Effector memory CD8-positive, alpha-beta T cell (primary cell): ENCODE measurements at regions not wholly inside any gene's neighbourhood (a gene's known extent, or its start where the extent isn't known, plus 50 kb on each side); places are given as distances from the start of the nearest gene placed in this dataset.
"Not testable (repeated sequence)": the region's sequence is repeated elsewhere in the genome, so short reads cannot be mapped to it uniquely, and the experiment has no call there.

Experiments used
- ATAC-seq: fragments of 150-1000 bp; cut with Tn5 transposase; replicated peaks from 2 replicates; pipeline ENCODE4 v1.10.0; 2021; ENCODE audit warnings: mild to moderate bottlenecking, moderate library complexity
- DNase-seq, 3 experiments: peaks; one replicate each; pipeline ENCODE4 v3.0.0; 2021
- H3K27ac Mint-ChIP-seq, 2 donors: one replicate each; pipeline ENCODE4 v1.8.0; 2022; ENCODE audit warnings: mild to moderate bottlenecking in 2 of 2, mixed read lengths in 2 of 2, moderate library complexity in 2 of 2
- H3K27me3 Mint-ChIP-seq, 2 donors: one replicate each; pipeline ENCODE4 v1.8.0; 2022; ENCODE audit warnings: mixed read lengths in 2 of 2
- H3K36me3 Mint-ChIP-seq: one replicate; pipeline ENCODE4 v1.8.0; 2022; ENCODE audit warnings: mild to moderate bottlenecking, moderate library complexity, mixed read lengths; ENCODE audit not compliant: insufficient read depth
- H3K4me1 Mint-ChIP-seq, 2 donors: one replicate each; pipeline ENCODE4 v1.8.0; 2022; ENCODE audit warnings: low read depth in 2 of 2, mixed read lengths in 2 of 2
- H3K4me3 Mint-ChIP-seq, 2 donors: one replicate each; pipeline ENCODE4 v1.8.0; 2022; ENCODE audit warnings: mild to moderate bottlenecking in 2 of 2, mixed read lengths in 2 of 2, moderate library complexity in 2 of 2
- H3K9me3 Mint-ChIP-seq, 2 donors: one replicate each; pipeline ENCODE4 v1.8.0; 2022; ENCODE audit warnings: mixed read lengths in 2 of 2

DNA sequence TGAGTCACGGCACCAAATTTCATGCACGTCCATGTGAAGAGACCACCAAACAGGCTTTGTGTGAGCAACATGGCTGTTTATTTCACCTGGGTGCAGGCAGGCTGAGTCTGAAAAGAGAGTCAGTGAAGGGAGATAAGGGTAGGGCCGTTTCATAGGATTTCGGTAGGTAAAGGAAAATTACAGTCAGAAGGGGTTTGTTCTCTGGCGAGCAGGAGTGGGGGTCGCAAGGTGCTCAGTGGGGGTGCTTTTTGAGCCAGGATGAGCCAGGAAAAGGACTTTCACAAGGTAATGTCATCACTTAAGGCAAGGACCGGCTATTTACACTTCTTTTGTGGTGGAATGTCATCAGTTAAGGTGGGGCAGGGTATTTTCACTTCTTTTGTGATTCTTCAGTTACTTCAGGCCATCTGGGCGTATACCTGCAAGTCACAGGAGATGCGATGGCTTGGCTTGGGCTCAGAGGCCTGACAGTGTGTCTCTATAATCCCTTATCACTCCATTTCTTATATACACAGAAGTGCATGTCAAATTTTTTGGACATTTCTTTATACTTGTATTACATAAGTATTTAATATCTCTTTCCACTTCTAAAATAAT lies 870.3 kb downstream of the TBL1XR1 start:
- H3K4me1 Mint-ChIP-seq, H3K27me3 Mint-ChIP-seq, DNase-seq, H3K27ac Mint-ChIP-seq, H3K4me3 Mint-ChIP-seq, ATAC-seq, H3K36me3 Mint-ChIP-seq: not testable (repeated sequence)
- peaks cover 19 to 29% of the 10 kb centered on the region in 2 donors for H3K9me3 Mint-ChIP-seq

DNA sequence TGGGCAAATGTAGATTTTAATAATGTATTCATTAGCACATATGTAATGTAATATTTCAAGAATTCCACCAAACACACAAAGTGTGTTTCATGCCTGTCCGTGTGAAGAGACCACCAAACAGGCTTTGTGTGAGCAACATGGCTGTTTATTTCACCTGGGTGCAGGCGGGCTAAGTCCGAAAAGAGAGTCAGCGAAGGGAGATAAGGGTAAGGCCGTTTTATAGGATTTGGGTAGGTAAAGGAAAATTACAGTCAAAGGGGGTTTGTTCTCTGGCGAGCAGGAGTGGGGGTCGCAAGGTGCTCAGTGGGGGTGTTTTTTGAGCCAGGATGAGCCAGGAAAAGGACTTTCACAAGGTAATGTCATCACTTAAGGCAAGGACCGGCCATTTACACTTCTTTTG lies 875.8 kb downstream of the TBL1XR1 start:
- H3K27me3 Mint-ChIP-seq, ATAC-seq, H3K27ac Mint-ChIP-seq, H3K4me1 Mint-ChIP-seq, H3K36me3 Mint-ChIP-seq, H3K4me3 Mint-ChIP-seq, DNase-seq: not testable (repeated sequence)
- H3K9me3 Mint-ChIP-seq: peaks cover 18 to 34% of the 10 kb centered on the region in 2 donors

DNA sequence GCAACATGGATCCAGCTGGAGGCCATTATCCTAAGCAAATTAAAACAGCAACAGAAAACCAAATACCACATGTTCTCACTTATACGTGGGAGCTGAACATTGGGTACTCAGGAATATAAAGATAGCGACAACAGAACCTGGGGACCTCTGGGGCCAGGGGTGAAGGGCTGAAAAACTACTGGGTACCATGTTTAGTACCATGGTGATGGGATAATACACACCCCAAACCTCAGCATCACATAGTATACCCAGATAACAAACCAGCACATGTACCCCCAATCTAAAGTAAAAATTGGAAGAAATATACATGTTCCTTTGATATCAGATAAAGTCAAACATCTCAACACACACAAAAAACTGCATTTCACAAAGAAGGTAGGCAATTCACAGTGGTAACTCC lies 876.2 kb downstream of the TBL1XR1 start:
- Mint-ChIP-seq H3K27me3 (no peaks in the 10 kb centered on the region), H3K4me3 (no peak overlapping the region)

DNA sequence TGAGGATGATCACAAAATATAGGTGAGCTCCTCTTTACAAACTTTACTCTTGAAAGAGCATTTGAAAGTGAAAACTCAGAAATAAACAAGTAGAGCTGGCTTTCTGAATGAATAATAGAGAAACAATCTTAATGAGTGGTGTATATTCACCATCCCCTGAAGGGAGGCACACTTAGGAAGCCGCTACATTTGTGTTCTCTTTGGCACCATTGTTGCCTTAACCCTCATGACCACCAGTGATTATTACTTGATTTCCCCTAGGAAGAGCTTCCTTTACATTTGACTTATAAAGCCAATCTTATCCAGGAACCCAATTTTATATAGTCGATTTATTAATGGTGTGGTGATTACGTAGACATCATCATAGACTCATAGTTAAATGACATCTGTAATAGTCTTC lies 883.9 kb downstream of the TBL1XR1 start:
- Mint-ChIP-seq H3K9me3 (peaks cover 7 to 12% of the 10 kb centered on the region in 2 donors), H3K4me3 (no peak overlapping the region), H3K27me3 (no peaks in the 10 kb centered on the region), H3K36me3 (no peaks in the 10 kb centered on the region), H3K27ac (no peak overlapping the region), H3K4me1 (no peaks in the 10 kb centered on the region)
- no peak for DNase-seq
- ATAC-seq: no peak

More for the DNA sequence above, 876.2 kb downstream of the TBL1XR1 start:
- no peak for ATAC-seq
- H3K36me3 Mint-ChIP-seq: no peaks in the 10 kb centered on the region
- no peaks in the 10 kb centered on the region for H3K4me1 Mint-ChIP-seq
- peaks cover 16 to 30% of the 10 kb centered on the region in 2 donors for H3K9me3 Mint-ChIP-seq
- no peak for DNase-seq
- H3K27ac Mint-ChIP-seq: no peak overlapping the region

DNA sequence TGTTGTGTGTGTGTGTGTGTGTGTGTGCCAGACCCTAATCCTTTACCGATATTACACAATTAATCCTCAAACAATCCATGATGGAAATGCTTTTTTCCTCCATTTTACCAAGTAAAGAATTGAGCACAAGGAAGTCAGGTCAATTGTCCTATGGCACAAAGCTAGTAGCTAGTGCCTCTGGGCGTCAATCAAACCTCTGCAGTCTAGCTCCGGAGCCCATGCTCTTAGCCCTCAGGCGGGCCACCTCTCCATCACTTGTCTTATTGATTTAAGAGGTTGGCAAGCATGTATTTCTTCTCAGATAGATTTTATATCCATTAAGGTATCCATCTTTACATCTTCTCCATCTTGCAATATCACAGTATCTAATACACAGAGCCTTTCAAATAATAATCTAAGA lies 886.6 kb downstream of the TBL1XR1 start:
- H3K27ac Mint-ChIP-seq: no peak overlapping the region
- no peaks in the 10 kb centered on the region for H3K27me3 Mint-ChIP-seq
- no peak overlapping the region for H3K4me3 Mint-ChIP-seq
- DNase-seq: no peak
- ATAC-seq: no peak
- no peaks in the 10 kb centered on the region for H3K4me1 Mint-ChIP-seq
- H3K36me3 Mint-ChIP-seq: no peaks in the 10 kb centered on the region
- H3K9me3 Mint-ChIP-seq: peaks cover 7 to 16% of the 10 kb centered on the region in 2 donors

DNA sequence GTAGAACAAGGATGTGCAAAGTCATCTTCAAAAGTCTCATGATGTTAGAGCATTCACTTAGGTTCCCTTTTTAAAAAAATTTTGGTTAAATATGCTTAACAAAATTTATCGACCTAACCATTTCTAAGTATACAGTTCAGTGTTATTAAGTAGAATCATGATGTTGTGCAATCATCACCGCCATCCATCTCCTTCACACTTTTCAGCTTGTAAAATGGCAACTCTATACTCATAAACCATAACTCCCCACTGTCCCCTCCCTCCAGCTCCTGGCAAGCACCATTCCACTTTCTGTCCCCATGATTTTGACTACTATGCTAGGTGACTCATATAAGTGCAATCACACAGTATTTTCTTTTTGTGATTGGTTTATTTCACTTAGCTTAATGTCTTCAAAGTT lies 895.0 kb downstream of the TBL1XR1 start:
- DNase-seq (no peak), ATAC-seq (no peak)
- Mint-ChIP-seq H3K36me3 (no peaks in the 10 kb centered on the region), H3K4me1 (no peaks in the 10 kb centered on the region), H3K9me3 (peaks cover 0 to 3% of the 10 kb centered on the region in 2 donors), H3K27ac (no peak overlapping the region), H3K27me3 (no peaks in the 10 kb centered on the region), H3K4me3 (no peak overlapping the region)

DNA sequence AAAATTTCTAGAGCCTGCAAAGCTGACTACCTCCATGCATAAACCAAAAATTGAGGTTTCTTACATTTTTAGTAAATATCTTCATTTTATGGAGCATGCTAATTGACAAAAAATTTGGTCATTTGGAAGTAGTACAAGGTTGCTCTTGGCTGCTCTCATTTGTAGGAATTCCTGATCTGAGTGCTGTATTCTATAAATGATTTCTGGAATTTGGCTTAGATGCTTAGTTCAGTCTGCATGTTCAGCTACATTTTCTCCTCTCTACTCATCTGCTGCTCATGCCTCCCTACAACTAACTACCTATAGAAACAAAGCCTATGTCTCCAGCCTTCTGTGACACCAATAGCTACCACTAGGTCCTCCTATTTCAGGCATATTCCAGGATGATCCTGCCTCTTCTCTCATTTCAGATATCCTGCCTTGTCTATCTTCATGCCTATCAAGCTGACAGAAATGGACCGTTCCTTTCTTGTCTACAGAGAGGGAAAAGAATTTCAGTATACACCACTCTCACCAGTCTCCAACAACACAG lies 901.1 kb downstream of the TBL1XR1 start:
- Mint-ChIP-seq H3K36me3 (no peaks in the 10 kb centered on the region), H3K4me3 (no peak overlapping the region), H3K4me1 (no peaks in the 10 kb centered on the region), H3K9me3 (peaks cover 6 to 15% of the 10 kb centered on the region in 2 donors), H3K27ac (no peak overlapping the region), H3K27me3 (no peaks in the 10 kb centered on the region)
- ATAC-seq: no peak
- DNase-seq: no peak

DNA sequence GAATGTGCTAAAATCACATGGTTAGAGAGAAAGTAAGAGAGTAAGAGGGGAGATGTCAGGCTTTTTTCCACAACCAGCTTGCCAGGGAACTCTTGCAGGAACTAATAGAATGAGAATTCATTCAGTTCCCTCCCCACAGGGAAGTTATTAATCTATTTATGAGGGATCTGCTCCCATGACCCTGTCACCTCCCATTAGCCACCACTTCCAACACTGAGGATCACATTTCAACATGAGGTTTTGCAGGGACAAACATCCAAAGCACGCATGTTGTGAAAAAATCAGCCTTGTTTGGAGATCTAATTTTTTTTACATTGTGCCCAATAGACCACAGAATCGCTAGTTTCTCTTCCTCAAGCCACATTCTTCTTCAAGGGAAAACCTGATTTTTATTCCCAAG lies 904.0 kb downstream of the TBL1XR1 start:
- Mint-ChIP-seq H3K4me1 (no peaks in the 10 kb centered on the region), H3K4me3 (no peak overlapping the region), H3K27me3 (no peaks in the 10 kb centered on the region), H3K9me3 (peaks cover 6 to 15% of the 10 kb centered on the region in 2 donors), H3K36me3 (no peaks in the 10 kb centered on the region), H3K27ac (no peak overlapping the region)
- ATAC-seq (no peak), DNase-seq (no peak)

DNA sequence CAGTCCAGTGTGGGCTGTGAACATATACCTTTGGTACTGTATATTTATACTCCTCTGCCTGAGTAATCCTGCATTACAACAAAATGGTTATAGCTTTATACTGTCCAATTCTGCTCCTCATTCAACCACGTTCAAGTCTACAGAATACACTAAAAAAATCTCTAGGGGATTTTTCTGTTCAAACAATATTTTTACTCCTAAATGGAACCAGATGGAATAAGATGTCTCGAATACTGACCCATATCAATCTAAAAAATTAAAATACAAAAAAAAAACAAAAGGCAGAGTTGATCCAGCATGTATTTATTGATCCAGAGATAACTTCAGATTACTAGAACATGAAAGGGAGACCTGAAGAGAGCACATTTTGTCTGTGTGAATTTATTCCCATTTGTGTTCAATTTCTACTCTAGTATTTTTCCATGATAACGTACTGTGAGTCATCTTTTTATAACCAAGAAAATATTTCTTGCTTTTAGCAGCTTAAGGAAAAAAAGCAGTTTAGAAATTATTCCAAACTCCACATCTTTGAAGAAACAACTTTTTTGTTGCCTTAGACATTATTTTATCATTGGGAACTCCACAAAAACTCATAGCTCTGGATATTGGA lies 910.7 kb downstream of the TBL1XR1 start:
- H3K4me3 Mint-ChIP-seq: no peak overlapping the region
- no peak for DNase-seq
- peaks cover 0 to under 1% of the 10 kb centered on the region in 2 donors for H3K9me3 Mint-ChIP-seq
- ATAC-seq: no peak
- no peaks in the 10 kb centered on the region for H3K27me3 Mint-ChIP-seq
- H3K27ac Mint-ChIP-seq: no peak overlapping the region
- H3K36me3 Mint-ChIP-seq: no peaks in the 10 kb centered on the region
- H3K4me1 Mint-ChIP-seq: no peaks in the 10 kb centered on the region

DNA sequence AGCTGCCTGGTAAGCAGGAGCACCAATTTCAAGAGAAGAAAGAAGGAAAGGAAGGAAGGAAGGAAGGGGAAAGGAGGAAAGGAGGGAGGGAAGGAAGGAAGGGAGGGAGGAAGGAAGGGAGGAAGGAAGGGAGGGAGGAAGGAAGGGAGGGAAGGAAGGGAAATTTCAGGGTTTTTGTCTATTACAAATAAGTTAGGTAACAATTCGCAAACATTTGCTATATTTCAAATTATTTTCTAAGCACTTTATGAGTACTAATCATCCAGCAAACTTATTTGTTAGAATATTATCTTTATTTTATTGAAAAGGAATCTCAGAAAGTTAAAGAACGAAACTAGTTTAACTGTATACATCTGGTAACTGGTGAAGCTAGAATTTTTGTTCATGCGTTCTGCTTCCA lies 921.7 kb downstream of the TBL1XR1 start:
- Mint-ChIP-seq H3K36me3 (no peaks in the 10 kb centered on the region), H3K4me3 (no peak overlapping the region), H3K27ac (no peak overlapping the region), H3K4me1 (no peaks in the 10 kb centered on the region), H3K9me3 (peaks cover 2 to 19% of the 10 kb centered on the region in 2 donors), H3K27me3 (no peaks in the 10 kb centered on the region)
- no peak for DNase-seq
- ATAC-seq: no peak

DNA sequence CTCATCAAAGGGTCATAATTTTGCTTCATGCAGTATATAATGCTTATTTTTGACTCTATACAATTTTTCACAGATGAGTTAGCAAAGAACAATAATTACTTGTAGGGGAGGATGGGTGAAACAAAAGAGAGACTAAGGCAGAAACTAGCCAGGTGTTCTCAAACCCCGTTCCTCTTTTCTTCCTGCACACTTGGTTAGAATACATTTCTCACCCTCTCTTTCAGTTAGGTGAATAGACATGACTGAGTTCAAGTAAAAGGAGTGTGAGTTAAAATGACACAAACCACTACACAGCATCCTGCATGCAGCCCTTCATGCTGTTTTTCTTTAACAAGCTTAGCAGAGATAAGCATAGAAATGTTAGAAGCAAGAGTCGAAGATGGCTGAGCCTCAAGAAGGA lies 922.2 kb downstream of the TBL1XR1 start:
- DNase-seq (no peak), ATAC-seq (no peak)
- no peaks in the 10 kb centered on the region for H3K27me3 Mint-ChIP-seq
- H3K4me3 Mint-ChIP-seq: no peak overlapping the region
- peaks cover 2 to 19% of the 10 kb centered on the region in 2 donors for H3K9me3 Mint-ChIP-seq
- H3K27ac Mint-ChIP-seq: no peak overlapping the region
- H3K36me3 Mint-ChIP-seq: no peaks in the 10 kb centered on the region
- H3K4me1 Mint-ChIP-seq: no peaks in the 10 kb centered on the region

DNA sequence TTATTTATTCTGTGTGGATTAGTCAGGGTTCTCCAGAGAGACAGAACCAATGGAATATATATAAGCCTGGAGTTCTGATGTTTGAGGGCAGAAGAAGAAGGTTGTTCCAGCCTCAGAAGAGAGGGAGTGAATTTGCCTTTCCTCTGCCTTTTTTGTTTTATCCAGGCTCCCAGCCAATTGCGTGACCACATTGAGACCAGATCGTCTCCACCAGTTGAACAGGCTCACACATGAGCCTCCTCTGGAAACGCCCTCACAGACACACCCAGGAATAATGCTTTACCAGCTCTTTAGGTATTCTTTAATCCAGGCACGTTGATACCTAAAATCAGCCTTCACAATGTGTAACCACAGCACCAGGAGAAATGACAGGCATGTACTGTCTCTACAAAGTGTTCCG lies 923.1 kb downstream of the TBL1XR1 start:
- Mint-ChIP-seq H3K4me1 (no peaks in the 10 kb centered on the region), H3K4me3 (no peak overlapping the region), H3K27ac (no peak overlapping the region), H3K9me3 (peaks cover 2 to 19% of the 10 kb centered on the region in 2 donors), H3K27me3 (no peaks in the 10 kb centered on the region), H3K36me3 (no peaks in the 10 kb centered on the region)
- ATAC-seq: no peak
- DNase-seq: no peak

DNA sequence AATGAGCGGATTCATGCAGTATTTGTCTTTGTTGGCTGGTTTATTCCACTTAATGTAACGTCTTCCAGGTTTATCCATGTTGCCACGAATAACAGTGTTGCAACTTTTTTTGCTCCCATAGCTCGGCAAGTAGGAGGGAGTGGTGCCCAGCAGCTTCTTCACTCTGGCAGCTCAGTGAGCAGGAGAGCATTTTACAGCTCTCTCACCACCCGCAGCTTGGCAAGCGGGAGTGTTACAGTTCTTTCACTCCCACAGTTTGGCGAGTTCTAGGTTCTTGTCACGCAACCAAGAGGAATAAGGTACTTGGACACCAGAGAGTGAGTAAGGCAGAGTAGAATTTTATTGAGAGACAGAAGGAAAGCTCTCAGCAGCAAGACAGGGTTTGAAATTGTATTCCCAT lies 935.2 kb downstream of the TBL1XR1 start:
- no peak overlapping the region for H3K4me3 Mint-ChIP-seq
- peaks cover 4 to 14% of the 10 kb centered on the region in 2 donors for H3K9me3 Mint-ChIP-seq
- H3K4me1 Mint-ChIP-seq: no peaks in the 10 kb centered on the region
- ATAC-seq (no peak), DNase-seq (no peak)
- H3K36me3 Mint-ChIP-seq: no peaks in the 10 kb centered on the region
- H3K27me3 Mint-ChIP-seq: no peaks in the 10 kb centered on the region
- no peak overlapping the region for H3K27ac Mint-ChIP-seq

DNA sequence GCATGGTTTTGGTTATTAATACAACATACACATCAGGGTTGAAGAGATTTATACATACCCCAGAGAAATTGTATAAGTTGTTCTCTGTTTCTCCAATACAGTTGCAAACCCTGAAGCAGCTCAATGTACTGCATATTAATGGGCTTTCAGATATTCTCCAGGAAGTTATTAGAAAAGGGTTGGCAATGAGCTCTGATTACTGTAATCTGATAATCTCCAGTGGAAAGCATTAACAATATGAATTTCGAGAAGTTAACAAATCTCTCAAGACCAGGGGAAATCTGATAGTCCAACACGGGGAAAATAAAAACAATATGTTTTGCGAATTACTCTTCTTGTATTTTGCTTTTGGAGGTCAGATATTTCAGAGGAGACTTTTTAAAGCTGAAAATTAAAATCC lies 950.1 kb downstream of the TBL1XR1 start:
- H3K4me1 Mint-ChIP-seq: no peaks in the 10 kb centered on the region
- no peaks in the 10 kb centered on the region for H3K27me3 Mint-ChIP-seq
- H3K4me3 Mint-ChIP-seq: no peak overlapping the region
- DNase-seq (no peak), ATAC-seq (no peak)
- H3K27ac Mint-ChIP-seq: no peak overlapping the region
- H3K9me3 Mint-ChIP-seq: peaks cover 2 to 6% of the 10 kb centered on the region in 2 donors
- no peaks in the 10 kb centered on the region for H3K36me3 Mint-ChIP-seq
